H7 (cell line): ENCODE measurements at regions not wholly inside any gene's neighbourhood (a gene's known extent, or its start where the extent isn't known, plus 50 kb on each side); places are given as distances from the start of the nearest gene placed in this dataset.
"Not testable (repeated sequence)": the region's sequence is repeated elsewhere in the genome, so short reads cannot be mapped to it uniquely, and the experiment has no call there.

ENCODE experiments used
- DNase-seq: peaks from one replicate; pipeline ENCODE4 v3.0.0; 2012
- H3K27me3 ChIP-seq: 2 replicates; pipeline ENCODE4 v1.6.0; 2011; ENCODE audit warnings: mild to moderate bottlenecking, low read length; ENCODE audit not compliant: control insufficient read depth, insufficient read depth
- H3K36me3 ChIP-seq: replicated peaks from 2 replicates; pipeline ENCODE4 v1.5.1; 2011; ENCODE audit warnings: low read length; ENCODE audit not compliant: control insufficient read depth, insufficient read depth
- H3K4me3 ChIP-seq: 2 replicates; pipeline ENCODE4 v1.5.1; 2011; ENCODE audit warnings: low read depth, mild to moderate bottlenecking, control low read depth, low read length, moderate library complexity; ENCODE audit not compliant: insufficient read depth

DNA sequence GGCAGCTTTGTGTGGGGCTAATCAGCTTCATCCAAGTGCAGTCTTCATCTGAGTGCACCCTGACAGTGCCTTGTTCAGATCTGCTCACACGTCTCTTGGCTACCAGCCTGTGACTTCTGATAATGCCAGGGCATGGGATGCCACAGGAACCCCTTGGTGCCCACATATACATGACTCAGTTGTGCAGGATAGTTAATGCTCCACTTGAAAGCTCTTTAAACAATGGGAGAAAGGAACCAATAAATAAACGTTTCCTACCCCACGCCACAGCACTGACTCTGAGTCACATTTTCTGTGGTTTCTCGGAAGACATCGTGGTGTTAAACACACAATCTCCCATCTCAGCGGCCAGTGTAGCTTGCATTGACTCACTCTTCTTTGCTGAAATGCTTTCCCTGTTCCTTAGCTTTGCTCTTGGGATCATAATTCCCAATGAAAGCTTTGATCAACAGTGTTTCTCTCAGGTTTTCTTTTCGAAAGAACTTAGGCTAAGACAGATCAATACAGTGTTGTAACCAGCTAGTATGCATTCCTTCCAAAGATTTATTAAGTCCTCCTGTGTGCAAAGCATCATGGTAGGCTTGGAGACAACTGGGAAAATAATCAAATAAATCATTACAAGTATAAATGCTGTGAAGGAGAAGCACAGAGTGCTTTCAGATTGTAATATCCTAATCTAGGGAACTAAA lies 142.0 kb downstream of the COPS8 start:
- H3K27me3 ChIP-seq: no peaks in the 10 kb centered on the region
- no peak for DNase-seq
- no peak overlapping the region for H3K4me3 ChIP-seq
- H3K36me3 ChIP-seq: no peaks in the 10 kb centered on the region

GRCh38 chr2:237228281-237228625 lies 142.6 kb downstream of the COPS8 start:
- DNase-seq: no peak
- no peak overlapping the region for H3K4me3 ChIP-seq
- H3K36me3 ChIP-seq: no peaks in the 10 kb centered on the region
- no peaks in the 10 kb centered on the region for H3K27me3 ChIP-seq

GRCh38 chr2:237229905-237230304 lies 144.2 kb downstream of the COPS8 start:
- Histone ChIP-seq H3K4me3 (no peak overlapping the region), H3K27me3 (no peaks in the 10 kb centered on the region), H3K36me3 (no peaks in the 10 kb centered on the region)
- DNase-seq: no peak

DNA sequence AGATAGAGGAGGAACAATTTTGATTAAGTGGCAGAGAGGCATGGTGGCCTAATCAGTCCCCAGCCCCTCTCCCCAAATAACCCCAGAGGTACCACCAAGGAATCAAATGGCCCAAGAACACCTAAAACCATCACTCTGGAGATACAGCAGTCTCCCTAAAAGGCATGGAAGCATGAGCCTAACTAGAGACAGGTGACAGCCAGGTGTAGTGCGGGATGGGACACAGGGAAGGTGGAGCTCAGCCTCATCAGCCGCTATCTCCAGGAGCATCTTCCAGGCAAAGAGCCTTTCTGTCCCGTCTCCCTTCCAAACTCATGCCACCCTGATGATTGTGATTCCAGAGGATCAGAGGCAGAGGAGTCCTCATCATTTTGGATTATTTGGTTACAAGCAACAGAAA lies 144.7 kb downstream of the COPS8 start:
- H3K27me3 ChIP-seq: no peaks in the 10 kb centered on the region
- H3K36me3 ChIP-seq: no peaks in the 10 kb centered on the region
- DNase-seq: no peak
- H3K4me3 ChIP-seq: no peak overlapping the region

DNA sequence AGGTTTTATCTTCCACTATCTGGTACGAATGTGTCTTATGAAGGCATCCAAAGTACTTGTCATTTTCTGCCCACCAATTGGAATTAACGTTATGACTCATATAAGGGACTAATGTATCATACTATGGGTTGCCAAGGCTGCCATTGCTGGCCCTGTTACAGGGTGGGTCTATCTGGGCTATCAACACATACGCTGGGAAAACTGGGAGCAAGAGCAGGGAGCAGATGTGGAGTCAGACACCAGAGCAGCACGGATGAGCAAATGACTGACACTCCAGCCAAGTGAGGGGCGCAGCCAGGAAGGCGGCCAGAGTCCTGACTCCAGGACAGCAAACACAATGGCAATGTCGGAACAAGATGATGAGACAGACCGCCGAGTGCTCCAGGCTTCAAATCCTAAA lies 145.9 kb downstream of the COPS8 start:
- H3K27me3 ChIP-seq: no peaks in the 10 kb centered on the region
- no peaks in the 10 kb centered on the region for H3K36me3 ChIP-seq
- H3K4me3 ChIP-seq: no peak overlapping the region
- no peak for DNase-seq

DNA sequence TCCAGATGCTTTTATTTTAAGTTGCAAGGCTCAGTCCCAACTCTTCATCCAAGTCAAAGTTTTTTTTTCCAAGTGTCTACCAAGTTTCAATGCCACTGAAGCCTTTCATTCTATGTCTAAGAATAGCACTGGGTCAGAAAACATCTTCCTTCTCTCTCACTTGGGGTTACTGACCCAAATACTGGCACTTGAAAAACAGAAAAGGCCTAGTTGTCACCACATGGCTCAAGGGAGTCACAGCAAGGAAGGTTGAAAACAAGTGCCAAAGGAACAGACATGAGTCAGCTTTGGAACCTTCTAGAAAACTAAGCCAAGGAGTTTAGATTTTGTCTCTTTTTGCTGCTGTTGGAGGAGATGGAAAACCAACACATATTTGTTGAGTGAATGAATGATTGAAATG lies 146.5 kb downstream of the COPS8 start:
- Histone ChIP-seq H3K4me3 (no peak overlapping the region), H3K27me3 (no peaks in the 10 kb centered on the region), H3K36me3 (no peaks in the 10 kb centered on the region)
- no peak for DNase-seq

GRCh38 chr2:237234268-237234667 lies 148.6 kb downstream of the COPS8 start:
- no peaks in the 10 kb centered on the region for H3K36me3 ChIP-seq
- no peak for DNase-seq
- H3K4me3 ChIP-seq: no peak overlapping the region
- no peaks in the 10 kb centered on the region for H3K27me3 ChIP-seq

GRCh38 chr2:237235383-237236095 lies 149.8 kb downstream of the COPS8 start:
- Histone ChIP-seq H3K4me3 (no peak overlapping the region), H3K27me3 (no peaks in the 10 kb centered on the region), H3K36me3 (no peaks in the 10 kb centered on the region)
- DNase-seq: no peak

DNA sequence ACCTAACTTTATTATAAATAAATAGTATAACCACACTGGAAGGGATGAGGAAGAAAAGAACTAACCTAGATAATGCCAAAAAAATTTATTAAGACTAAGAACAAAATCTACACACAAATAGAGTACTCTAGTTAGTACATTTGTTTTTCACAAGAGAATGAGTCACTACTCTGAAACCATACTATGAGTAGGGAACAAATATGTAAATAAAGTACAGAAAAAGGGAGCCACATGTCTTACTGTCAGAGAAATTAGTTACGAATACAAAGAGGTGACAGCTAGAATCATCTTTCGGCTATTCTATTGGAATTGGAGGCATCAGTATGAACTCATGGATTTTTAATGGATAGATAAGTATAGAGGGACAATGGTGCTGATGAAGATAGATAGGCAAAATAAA lies 150.5 kb downstream of the COPS8 start:
- no peak for DNase-seq
- Histone ChIP-seq H3K27me3 (no peaks in the 10 kb centered on the region), H3K4me3 (no peak overlapping the region), H3K36me3 (no peaks in the 10 kb centered on the region)

DNA sequence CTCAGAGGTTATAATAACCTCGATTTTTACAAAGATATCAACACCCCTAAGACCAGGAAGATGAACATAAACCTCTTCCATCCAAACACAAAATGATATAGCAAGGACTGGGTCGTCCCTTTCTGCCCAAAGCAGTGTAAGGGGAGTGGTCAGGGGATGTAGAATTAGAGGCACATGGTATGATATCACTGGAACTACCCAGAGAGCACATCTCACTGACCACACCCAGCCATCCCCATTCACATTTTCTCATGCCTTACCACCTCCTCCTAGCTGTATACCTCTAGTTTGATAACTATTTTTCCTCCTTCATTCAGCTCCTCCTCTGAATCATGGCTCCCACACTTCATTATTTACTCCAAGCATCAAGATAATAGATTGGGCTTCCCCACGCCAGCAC lies 152.6 kb downstream of the COPS8 start:
- H3K36me3 ChIP-seq: no peaks in the 10 kb centered on the region
- no peak for DNase-seq
- H3K4me3 ChIP-seq: no peak overlapping the region
- H3K27me3 ChIP-seq: no peaks in the 10 kb centered on the region

DNA sequence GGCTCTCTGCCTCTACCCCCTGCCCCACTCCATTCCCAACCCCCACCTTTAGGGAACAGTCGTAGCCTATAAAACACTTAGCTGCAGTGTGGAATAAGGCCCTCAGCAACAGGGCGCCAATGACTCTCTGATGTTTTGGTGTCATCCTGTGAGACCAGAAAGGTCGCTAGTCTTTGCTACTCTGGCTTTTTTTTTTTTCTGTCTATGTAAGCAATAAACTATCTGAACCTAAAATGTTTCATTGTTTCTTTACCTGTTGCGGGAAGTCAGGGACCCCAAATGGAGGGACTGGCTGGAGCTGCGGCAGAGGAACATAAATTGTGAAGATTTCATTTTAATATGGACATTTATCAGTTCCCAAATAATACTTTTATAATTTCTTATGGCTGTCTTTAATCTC lies 154.6 kb downstream of the COPS8 start:
- H3K36me3 ChIP-seq: no peaks in the 10 kb centered on the region
- no peak overlapping the region for H3K4me3 ChIP-seq
- DNase-seq: no peak
- H3K27me3 ChIP-seq: no peaks in the 10 kb centered on the region

GRCh38 chr2:237240868-237241267 lies 155.2 kb downstream of the COPS8 start:
- not testable (repeated sequence) for H3K36me3 ChIP-seq, H3K4me3 ChIP-seq, H3K27me3 ChIP-seq, DNase-seq

DNA sequence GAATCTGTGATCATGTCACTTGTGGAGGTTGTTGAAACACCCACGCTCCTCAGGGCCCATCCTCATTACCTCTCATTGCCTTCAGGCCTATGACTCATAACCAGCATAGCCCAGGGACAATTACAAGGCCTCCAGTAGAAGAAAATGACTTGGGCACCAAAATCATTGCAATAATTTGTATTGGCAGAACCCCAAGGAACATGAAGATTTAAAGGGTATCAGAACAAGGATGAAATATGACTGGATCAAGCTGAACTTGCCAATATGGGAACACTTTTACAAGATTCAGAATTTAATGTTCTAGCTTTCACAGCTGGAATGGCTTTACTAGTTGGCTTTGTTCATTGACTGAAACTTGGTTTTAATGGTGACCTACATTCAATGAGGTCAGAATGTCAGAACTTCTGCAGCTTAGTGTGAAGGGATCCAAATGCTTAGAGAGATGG lies 156.4 kb downstream of the COPS8 start:
- H3K4me3 ChIP-seq: no peak overlapping the region
- no peaks in the 10 kb centered on the region for H3K27me3 ChIP-seq
- DNase-seq: no peak
- H3K36me3 ChIP-seq: no peaks in the 10 kb centered on the region

- no peak for DNase-seq
- no peaks in the 10 kb centered on the region for H3K36me3 ChIP-seq
These were observed 157.8 kb downstream of the COPS8 start for GRCh38 chr2:237243487-237243886.

GRCh38 chr2:237244178-237244577 lies 158.5 kb downstream of the COPS8 start:
- no peaks in the 10 kb centered on the region for H3K27me3 ChIP-seq
- H3K36me3 ChIP-seq: no peaks in the 10 kb centered on the region
- DNase-seq: no peak
- H3K4me3 ChIP-seq: no peak overlapping the region

More at GRCh38 chr2:237243487-237243886, 157.8 kb downstream of the COPS8 start:
- Histone ChIP-seq H3K4me3 (no peak overlapping the region), H3K27me3 (no peaks in the 10 kb centered on the region)
